LoVo (cell line): ENCODE measurements at regions not wholly inside any gene's neighbourhood (a gene's known extent, or its start where the extent isn't known, plus 50 kb on each side); places are given as distances from the start of the nearest gene placed in this dataset.

ENCODE experiments used
- DNase-seq: peaks from one replicate; pipeline ENCODE4 v3.0.0-alpha.2; 2016; ENCODE audit warnings: low spot score

GRCh38 chr4:14880805-14881204 lies 121.5 kb upstream of the CPEB2 start:
- DNase-seq: no peak

GRCh38 chr4:14883166-14883565 lies 119.1 kb upstream of the CPEB2 start:
- no peak for DNase-seq

- no peak for DNase-seq
Measured at GRCh38 chr4:14883661-14884060, 118.6 kb upstream of the CPEB2 start.

GRCh38 chr4:14887842-14888433 lies 114.3 kb upstream of the CPEB2 start:
- DNase-seq: no peak

GRCh38 chr4:14888790-14889572 lies 113.3 kb upstream of the CPEB2 start:
- DNase-seq: no peak

- no peak for DNase-seq
Measured at GRCh38 chr4:14892563-14892962, 109.7 kb upstream of the CPEB2 start.

- no peak for DNase-seq
Measured at GRCh38 chr4:14893713-14894112, 108.6 kb upstream of the CPEB2 start.

GRCh38 chr4:14894392-14895292 lies 107.6 kb upstream of the CPEB2 start:
- no peak for DNase-seq

- DNase-seq: no peak
Measured at GRCh38 chr4:14896656-14897175, 105.6 kb upstream of the CPEB2 start.

- peak; percentile 18 for DNase-seq
Measured at GRCh38 chr4:14897217-14897616, 105.1 kb upstream of the CPEB2 start.

- no peak for DNase-seq
Measured at GRCh38 chr4:14898989-14899388, 103.3 kb upstream of the CPEB2 start.

GRCh38 chr4:14902342-14902741 lies 99.9 kb upstream of the CPEB2 start:
- DNase-seq: no peak

- no peak for DNase-seq
Measured at GRCh38 chr4:14903321-14903720, 99.0 kb upstream of the CPEB2 start.

- no peak for DNase-seq
Measured at GRCh38 chr4:14906805-14907204, 95.5 kb upstream of the CPEB2 start.

GRCh38 chr4:14908635-14909034 lies 93.6 kb upstream of the CPEB2 start:
- DNase-seq: peak; percentile 61

- no peak for DNase-seq
Measured at GRCh38 chr4:14910411-14910810, 91.9 kb upstream of the CPEB2 start.

- DNase-seq: no peak
Measured at GRCh38 chr4:14912426-14912825, 89.9 kb upstream of the CPEB2 start.

- no peak for DNase-seq
Measured at GRCh38 chr4:14915018-14915417, 87.3 kb upstream of the CPEB2 start.

GRCh38 chr4:14916554-14917297 lies 85.6 kb upstream of the CPEB2 start:
- peak; percentile 81 for DNase-seq

- DNase-seq: no peak
Measured at GRCh38 chr4:14917298-14917633, 85.0 kb upstream of the CPEB2 start.

GRCh38 chr4:14918336-14918735 lies 83.9 kb upstream of the CPEB2 start:
- DNase-seq: no peak

GRCh38 chr4:14919785-14920184 lies 82.5 kb upstream of the CPEB2 start:
- DNase-seq: no peak
